Endothelial cell of umbilical vein (primary cell): ENCODE measurements at regions not wholly inside any gene's neighbourhood (a gene's known extent, or its start where the extent isn't known, plus 50 kb on each side); places are given as distances from the start of the nearest gene placed in this dataset.

Experiments used
- BruUV-seq: library from RNA; stranded (reverse); fragments of 400-500 nt; replicated peaks from 2 replicates; lab custom pipeline; 2021; lab: Mats Ljungman, UMichigan
- CTCF ChIA-PET: fragments of 300-600, 350-600 bp; sonication (Branson Sonifier 250); formaldehyde crosslinking; loops from one replicate; lab custom pipeline; 2021; ENCODE audit warnings: antibody characterized with exemption, inconsistent platforms; lab: Charles Lee
- POLR2A ChIA-PET: fragments of 300-600, 350-600 bp; sonication (Branson Sonifier 250); formaldehyde crosslinking; loops from one replicate; lab custom pipeline; 2021; ENCODE audit warnings: antibody characterized with exemption, inconsistent platforms; lab: Charles Lee
- DNase-seq: peaks from one replicate; pipeline ENCODE4 v3.0.0-alpha.2; 2011; ENCODE audit warnings: low read depth, low spot score
- FAIRE-seq: peaks from 2 replicates; lab custom pipeline; 2011; peaks lifted over from hg19 to GRCh38; lab: Jason Lieb, UNC
- H2AFZ ChIP-seq: 2 replicates; pipeline ENCODE4 v1.6.0; 2012; ENCODE audit warnings: low read depth, low read length, control low read depth, inconsistent platforms
- H3K27ac ChIP-seq: 2 replicates; pipeline ENCODE4 v1.5.1; 2011; ENCODE audit warnings: low read depth, mild to moderate bottlenecking, control low read depth, low read length, moderate library complexity; ENCODE audit not compliant: insufficient read depth
- H3K27me3 ChIP-seq, 2 experiments: 2 replicates each; pipeline versions ENCODE4 v1.6.0 to v1.6.1; 2011; ENCODE audit warnings: low read length in 2 of 2, mixed read lengths in 1 of 2; ENCODE audit not compliant: control insufficient read depth in 2 of 2, insufficient read depth in 2 of 2
- H3K36me3 ChIP-seq, 2 experiments: 2 replicates in 1 of 2; 3 replicates in 1 of 2; pipeline ENCODE4 v1.5.1; 2011; ENCODE audit warnings: low read length in 2 of 2, mild to moderate bottlenecking in 1 of 2, moderate library complexity in 1 of 2; ENCODE audit not compliant: control insufficient read depth in 2 of 2, insufficient read depth in 2 of 2; ENCODE audit errors: extremely low read depth in 1 of 2
- H3K4me1 ChIP-seq: 3 replicates; pipeline ENCODE4 v1.5.1; 2011; ENCODE audit warnings: mild to moderate bottlenecking, low read length; ENCODE audit not compliant: control insufficient read depth, insufficient read depth; ENCODE audit errors: extremely low read depth
- H3K4me2 ChIP-seq: 2 replicates; pipeline ENCODE4 v1.6.1; 2011; ENCODE audit warnings: low read length, control low read depth, mixed read lengths; ENCODE audit not compliant: insufficient read depth
- H3K4me3 ChIP-seq, 3 experiments: fragments of 200-600 bp in 1 of 3; sonication (generic), shearing (Covaris generic) in 1 of 3; replicated peaks in 1 of 3; 2 replicates each; pipeline ENCODE4 v1.5.1; 2011 to 2016; ENCODE audit warnings: control low read depth in 3 of 3, low read length in 3 of 3, mild to moderate bottlenecking in 2 of 3, inconsistent platforms in 1 of 3, low read depth in 1 of 3, moderate library complexity in 1 of 3; ENCODE audit not compliant: insufficient read depth in 1 of 3
- H3K79me2 ChIP-seq: 2 replicates; pipeline ENCODE4 v1.6.0; 2012; ENCODE audit warnings: low read length, inconsistent platforms; ENCODE audit not compliant: control insufficient read depth, insufficient read depth
- H3K9ac ChIP-seq: replicated peaks from 2 replicates; pipeline ENCODE3; 2011; ENCODE audit warnings: low read length, control low read depth; ENCODE audit not compliant: insufficient read depth; ENCODE audit errors: extremely low read depth
- H3K9me1 ChIP-seq: replicated peaks from 3 replicates; pipeline ENCODE4 v1.6.0; 2011; ENCODE audit warnings: mild to moderate bottlenecking, low read length; ENCODE audit not compliant: control insufficient read depth, insufficient read depth; ENCODE audit errors: extremely low read depth
- H3K9me3 ChIP-seq: replicated peaks from 2 replicates; pipeline ENCODE4 v1.5.1; 2012; ENCODE audit warnings: low read length, inconsistent platforms; ENCODE audit not compliant: control insufficient read depth, insufficient read depth
- H4K20me1 ChIP-seq: replicated peaks from 2 replicates; pipeline ENCODE3; 2011; ENCODE audit warnings: mild to moderate bottlenecking, low read length; ENCODE audit not compliant: control insufficient read depth, insufficient read depth; ENCODE audit errors: extremely low read depth
- EZH2 ChIP-seq: IDR thresholded peaks from 2 replicates; pipeline ENCODE4 v1.6.1; 2012; ENCODE audit warnings: borderline replicate concordance, low read depth, mild to moderate bottlenecking, moderate library complexity, low read length, inconsistent platforms; ENCODE audit not compliant: severe bottlenecking
- FOS ChIP-seq: IDR thresholded peaks from 2 replicates; pipeline ENCODE4 v1.6.1; 2011; ENCODE audit warnings: mild to moderate bottlenecking, low read length, moderate library complexity, borderline replicate concordance; ENCODE audit not compliant: insufficient read depth
- GATA2 ChIP-seq: IDR thresholded peaks from 2 replicates; pipeline ENCODE4 v1.7.0; 2011; ENCODE audit warnings: low read depth, mild to moderate bottlenecking, moderate library complexity, mixed read lengths, low read length; ENCODE audit not compliant: insufficient read length, insufficient read depth
- POLR2AphosphoS5 ChIP-seq: IDR thresholded peaks from 2 replicates; pipeline ENCODE4 v1.6.1; 2012; ENCODE audit warnings: low read depth, mild to moderate bottlenecking, control low read depth, low read length, moderate library complexity; ENCODE audit not compliant: insufficient read depth
- dilution Hi-C: fragments of 300-500 bp; cut with MboI; formaldehyde crosslinking; loops from one replicate; pipeline ENCODE4 v1.15.0; 2019; ENCODE audit warnings: low sequenced_read_pairs; ENCODE audit not compliant: extremely low pct_ligation_motif_present
- intact Hi-C: fragments of 100-400 bp; cut with micrococcal nuclease; formaldehyde crosslinking; loops from one replicate; pipeline ENCODE4 v1.10.0; 2022
- TF ChIP-seq, protein P1 (sequence below): IDR thresholded peaks from 2 replicates; pipeline ENCODE4 v1.6.1; 2011; ENCODE audit not compliant: insufficient read depth, insufficient read length
- TF ChIP-seq, protein P2 (sequence below), 2 donors: IDR thresholded peaks; 1 replicate in 1 of 2; 2 replicates in 1 of 2; pipeline ENCODE4 v1.5.1; 2011; ENCODE audit warnings: low read length in 2 of 2, mild to moderate bottlenecking in 2 of 2, moderate library complexity in 2 of 2, control low read depth in 1 of 2, inconsistent platforms in 1 of 2, low read depth in 1 of 2; ENCODE audit not compliant: insufficient read depth in 1 of 2; ENCODE audit errors: extremely low read depth in 1 of 2

DNA sequence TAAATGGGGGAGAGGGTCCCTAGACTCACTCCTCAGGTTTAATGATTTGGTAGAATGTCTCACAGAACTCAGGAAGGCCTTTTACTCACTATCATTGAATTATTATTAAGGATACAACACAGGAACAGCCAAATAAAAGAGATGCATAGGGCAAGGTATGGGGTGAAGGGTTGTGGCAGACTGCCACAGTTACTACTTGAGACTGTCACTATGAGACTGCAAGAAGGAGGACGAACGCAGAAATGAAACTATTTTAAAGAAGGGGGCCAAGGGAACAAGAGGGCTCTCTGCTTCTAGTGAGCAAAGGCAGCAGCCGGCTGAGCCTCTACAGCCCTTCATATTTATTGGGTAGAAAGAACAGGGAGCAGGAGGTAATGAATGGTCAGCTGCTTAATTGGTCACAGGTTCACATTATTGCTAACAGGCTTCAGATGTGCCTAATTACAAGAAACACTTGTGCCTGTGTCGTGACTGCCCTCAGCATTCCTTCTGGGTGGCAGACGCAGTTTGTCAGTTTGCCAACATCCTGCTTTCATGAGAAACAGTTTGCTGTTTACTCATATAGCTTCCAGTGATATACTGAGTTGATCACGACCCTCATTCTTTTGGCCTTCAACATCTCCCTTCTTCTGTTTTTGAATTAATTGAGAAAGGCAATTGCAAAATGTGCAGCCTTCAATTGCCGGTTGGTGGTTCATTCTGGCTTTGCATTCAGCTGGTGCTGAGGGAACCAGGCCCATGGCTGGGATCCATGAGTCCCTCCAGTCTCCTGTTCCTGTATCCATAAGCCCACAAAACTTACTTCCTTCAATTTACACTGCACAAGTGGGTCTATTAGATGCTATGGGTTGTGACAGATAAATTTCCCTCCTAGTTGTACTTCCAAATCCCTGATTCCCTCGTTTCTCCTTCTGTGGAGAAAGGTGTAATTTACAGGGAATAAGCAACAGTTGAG is 82.8 kb upstream of the PLEKHG7 start:
- CTCF ChIA-PET: no interaction called here

DNA sequence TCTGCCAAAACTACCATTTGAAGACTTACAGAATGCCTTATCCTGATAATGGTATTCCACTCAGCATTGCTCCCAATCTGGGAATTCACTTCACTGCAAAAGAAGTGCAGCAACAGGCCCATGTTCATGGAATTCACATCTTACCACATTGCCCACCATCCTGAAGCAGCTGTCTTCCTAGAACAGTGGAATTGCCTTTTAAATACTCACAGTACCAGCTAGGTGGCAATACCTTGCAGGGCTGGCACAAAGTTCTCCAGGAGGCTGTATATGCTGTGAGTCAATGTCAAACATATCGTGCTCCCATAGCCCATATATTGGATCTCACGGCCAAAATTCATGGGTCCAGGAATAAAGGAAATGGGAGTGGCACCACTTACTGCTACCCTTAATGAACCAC is 83.8 kb upstream of the PLEKHG7 start:
- Histone ChIP-seq H3K4me2 (no peak overlapping the region), H3K4me1 (no peaks in the 10 kb centered on the region), H3K27me3 (no peaks in the 10 kb centered on the region), H3K9ac (no peak overlapping the region), H3K4me3 (no peak overlapping the region), H4K20me1 (no peaks in the 10 kb centered on the region), H3K9me3 (no peaks in the 10 kb centered on the region), H2AFZ (no peak overlapping the region), H3K79me2 (no peaks in the 10 kb centered on the region), H3K9me1 (no peaks in the 10 kb centered on the region), H3K36me3 (no peaks in the 10 kb centered on the region), H3K27ac (no peak overlapping the region)
- FAIRE-seq (no peak), DNase-seq (no peak)
- ChIA-PET CTCF (no interaction called here), POLR2A (no interaction called here)
- TF ChIP-seq, protein P1, sequence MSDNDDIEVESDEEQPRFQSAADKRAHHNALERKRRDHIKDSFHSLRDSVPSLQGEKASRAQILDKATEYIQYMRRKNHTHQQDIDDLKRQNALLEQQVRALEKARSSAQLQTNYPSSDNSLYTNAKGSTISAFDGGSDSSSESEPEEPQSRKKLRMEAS: no peak
- TF ChIP-seq, protein P2, sequence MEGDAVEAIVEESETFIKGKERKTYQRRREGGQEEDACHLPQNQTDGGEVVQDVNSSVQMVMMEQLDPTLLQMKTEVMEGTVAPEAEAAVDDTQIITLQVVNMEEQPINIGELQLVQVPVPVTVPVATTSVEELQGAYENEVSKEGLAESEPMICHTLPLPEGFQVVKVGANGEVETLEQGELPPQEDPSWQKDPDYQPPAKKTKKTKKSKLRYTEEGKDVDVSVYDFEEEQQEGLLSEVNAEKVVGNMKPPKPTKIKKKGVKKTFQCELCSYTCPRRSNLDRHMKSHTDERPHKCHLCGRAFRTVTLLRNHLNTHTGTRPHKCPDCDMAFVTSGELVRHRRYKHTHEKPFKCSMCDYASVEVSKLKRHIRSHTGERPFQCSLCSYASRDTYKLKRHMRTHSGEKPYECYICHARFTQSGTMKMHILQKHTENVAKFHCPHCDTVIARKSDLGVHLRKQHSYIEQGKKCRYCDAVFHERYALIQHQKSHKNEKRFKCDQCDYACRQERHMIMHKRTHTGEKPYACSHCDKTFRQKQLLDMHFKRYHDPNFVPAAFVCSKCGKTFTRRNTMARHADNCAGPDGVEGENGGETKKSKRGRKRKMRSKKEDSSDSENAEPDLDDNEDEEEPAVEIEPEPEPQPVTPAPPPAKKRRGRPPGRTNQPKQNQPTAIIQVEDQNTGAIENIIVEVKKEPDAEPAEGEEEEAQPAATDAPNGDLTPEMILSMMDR (IDR thresholded peaks at IDR 0.05; ENCODE audit: extremely low read depth in 1 of 2, insufficient read depth in 1 of 2, low read depth in 1 of 2, low read length in 2 of 2): no peak
- no peak for TF ChIP-seq EZH2
- no peak for TF ChIP-seq FOS
- no peak for TF ChIP-seq POLR2AphosphoS5
- dilution Hi-C loops (no loop called here), intact Hi-C loops (no loop called here)
- BruUV-seq: no TSS peak

More for the DNA sequence above, 82.8 kb upstream of the PLEKHG7 start:
- H3K9me3 ChIP-seq: no peaks in the 10 kb centered on the region
- H3K36me3 ChIP-seq: no peaks in the 10 kb centered on the region
- no peak overlapping the region for H3K27ac ChIP-seq
- no peaks in the 10 kb centered on the region for H3K79me2 ChIP-seq
- no TSS peak for BruUV-seq
- no peaks in the 10 kb centered on the region for H4K20me1 ChIP-seq
- no peak overlapping the region for H2AFZ ChIP-seq
- no peaks in the 10 kb centered on the region for H3K27me3 ChIP-seq
- no peak overlapping the region for H3K4me3 ChIP-seq
- FAIRE-seq (no peak), DNase-seq (peak; percentile 56)
- intact Hi-C loops: no loop called here
- no peak for TF ChIP-seq GATA2
- TF ChIP-seq, protein P2 (IDR thresholded peaks at IDR 0.05; ENCODE audit: extremely low read depth in 1 of 2, insufficient read depth in 1 of 2, low read depth in 1 of 2, low read length in 2 of 2): no peak
- no peak for TF ChIP-seq FOS
- POLR2A ChIA-PET: no interaction called here
- no peaks in the 10 kb centered on the region for H3K4me1 ChIP-seq
- no peak overlapping the region for H3K9ac ChIP-seq
- H3K9me1 ChIP-seq: no peaks in the 10 kb centered on the region
- dilution Hi-C loops: no loop called here
- H3K4me2 ChIP-seq: no peak overlapping the region
